ENCODE measurements at regions not wholly inside any gene's neighbourhood (a gene's known extent, or its start where the extent isn't known, plus 50 kb on each side); places are given as distances from the start of the nearest gene placed in this dataset.
A peak's percentile ranks its signal among the peaks of the same experiment; 100 is the strongest.

GRCh38 chr20:20875716-20876115 is 163.3 kb upstream of the RALGAPA2 start:
- no peak for DNase-seq

DNA sequence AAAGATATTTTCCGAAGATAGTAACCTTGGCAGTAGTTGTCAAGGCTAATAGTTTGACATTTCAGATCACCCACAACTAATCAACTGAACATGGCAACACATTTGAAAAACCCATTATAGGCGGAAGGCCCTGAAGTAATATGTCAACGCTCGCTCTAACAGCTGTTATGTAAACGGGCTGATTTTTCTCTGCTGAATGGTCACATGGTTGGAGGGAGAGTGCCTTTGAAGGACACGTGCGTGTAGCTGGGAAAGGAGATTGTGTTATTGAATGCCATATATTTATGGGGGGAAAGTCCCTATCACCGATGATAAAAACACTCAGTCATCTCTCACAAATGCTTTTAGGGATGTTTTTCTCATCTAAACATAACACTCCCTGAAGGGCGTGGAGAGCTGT is 160.0 kb upstream of the RALGAPA2 start:
- DNase-seq, result no peak

DNA sequence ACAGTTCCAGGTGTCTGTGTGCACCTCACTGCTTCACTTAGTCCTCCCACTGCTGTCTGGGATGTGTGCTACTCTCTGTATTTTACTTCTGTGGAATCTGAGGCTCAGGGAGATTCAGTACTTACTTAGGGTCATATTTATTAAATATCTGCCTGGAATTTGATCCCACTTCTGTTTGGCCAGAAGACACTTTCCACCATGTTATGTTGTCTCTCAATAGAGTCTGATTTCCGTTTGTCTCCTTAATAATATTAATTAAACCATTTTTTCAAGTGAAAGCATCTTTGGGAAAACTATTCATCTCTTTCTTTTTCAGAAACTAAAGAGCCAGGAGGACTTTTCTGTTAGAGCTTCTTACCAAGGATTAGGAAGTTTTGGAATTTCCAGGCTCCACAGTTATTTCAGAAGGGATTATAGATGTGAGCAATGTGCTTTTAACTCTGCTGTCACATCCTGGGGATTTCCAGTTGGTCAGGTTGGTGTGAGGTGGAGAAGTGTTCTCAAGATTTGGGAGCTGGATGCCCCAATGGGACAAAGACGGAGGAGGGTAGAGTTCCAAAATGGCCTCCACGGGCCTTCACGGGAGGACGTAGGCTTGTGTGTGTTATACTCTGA is 156.8 kb upstream of the RALGAPA2 start:
- DNase-seq, result no peak

DNA sequence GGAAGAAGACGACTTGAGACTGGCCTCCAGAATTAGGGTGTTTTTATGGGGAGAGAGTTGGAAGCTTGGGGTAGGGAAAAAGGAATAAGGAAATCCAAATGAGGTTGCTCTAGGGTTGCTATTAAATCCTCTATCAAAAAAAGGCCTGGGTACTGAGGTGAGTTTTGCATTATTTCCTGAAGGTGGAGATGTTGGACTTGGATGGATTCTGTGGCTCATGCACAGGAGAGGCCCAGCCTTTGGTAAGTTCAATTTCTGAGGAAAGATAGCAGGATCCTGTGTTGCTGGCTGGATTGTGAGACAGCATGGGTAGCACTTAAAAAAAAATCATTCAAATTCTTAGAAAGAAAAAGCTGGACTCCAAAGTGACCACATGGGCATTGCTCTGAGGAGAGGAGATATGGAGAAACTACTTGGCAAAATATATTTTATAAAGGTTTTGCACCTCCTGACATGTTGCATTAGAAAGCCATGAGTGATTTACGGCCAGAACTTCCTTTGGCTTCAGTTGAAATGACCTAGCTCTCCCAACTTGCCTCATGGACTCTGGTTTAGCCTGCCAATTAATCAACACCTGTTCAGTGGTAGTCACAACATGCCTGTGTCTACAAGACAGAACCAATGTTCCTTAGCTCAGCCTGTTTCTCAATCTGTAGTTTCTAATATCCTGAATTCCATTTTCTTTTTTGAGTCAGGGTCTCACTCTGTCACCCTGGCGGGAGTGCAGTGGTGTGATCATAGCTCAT is 152.1 kb upstream of the RALGAPA2 start:
- peak; percentile 56 for DNase-seq

DNA sequence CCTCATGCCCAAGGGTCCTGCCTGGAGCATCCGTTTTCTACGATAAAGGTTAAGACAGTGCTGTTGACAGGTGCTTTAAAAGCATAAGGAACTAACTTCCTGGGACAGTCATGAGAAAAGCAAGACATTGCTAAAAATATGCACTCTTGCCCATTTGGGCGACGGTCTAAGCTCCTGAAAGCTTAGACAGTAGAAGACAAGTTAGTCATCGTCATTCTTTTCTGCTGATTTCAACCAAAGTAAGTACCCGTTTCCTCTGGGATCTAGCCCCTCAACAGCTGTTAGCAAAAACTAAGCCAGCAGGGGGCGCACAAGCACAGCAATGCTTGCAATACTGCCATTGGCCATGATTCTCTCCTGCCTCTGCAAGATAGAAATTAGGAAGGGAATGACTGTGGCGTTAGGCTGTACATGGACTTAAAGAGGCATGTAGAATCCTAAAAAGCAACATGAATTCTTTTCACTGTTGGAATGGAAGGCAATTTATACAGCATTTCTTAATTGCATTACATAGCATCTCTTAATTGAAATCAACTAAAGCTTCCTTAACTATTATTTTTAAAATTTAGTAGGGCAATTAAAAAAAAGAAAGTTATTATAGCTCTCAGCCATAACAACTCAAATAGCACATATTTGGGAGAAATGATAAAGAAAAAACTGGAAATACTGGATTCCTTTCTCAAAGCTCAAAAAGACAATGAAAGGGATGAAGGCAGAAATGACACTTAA is 147.8 kb upstream of the RALGAPA2 start:
- peak; percentile 93 for DNase-seq

DNA sequence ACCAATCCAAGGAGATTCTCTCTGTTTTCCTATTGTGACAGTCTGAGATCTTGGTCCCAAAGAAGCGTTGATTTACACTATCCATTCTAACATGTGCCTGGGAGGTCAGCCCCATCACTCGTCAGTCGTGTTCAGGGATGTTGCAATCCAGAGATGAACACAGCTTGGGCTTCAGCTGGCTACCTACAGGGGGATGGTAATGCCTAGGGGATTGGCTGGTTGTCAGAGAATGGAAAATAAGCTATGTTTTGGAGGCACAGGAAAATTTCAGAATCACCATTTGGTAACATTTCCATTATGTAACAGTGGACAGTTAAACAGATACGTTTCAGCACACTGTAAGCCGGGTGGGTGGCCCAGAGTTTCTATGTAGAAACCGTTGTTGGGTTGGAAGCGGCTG is 147.1 kb upstream of the RALGAPA2 start:
- no peak for DNase-seq

- peak; percentile 33 for DNase-seq
These were observed 144.5 kb upstream of the RALGAPA2 start for GRCh38 chr20:20856956-20857355.

GRCh38 chr20:20856306-20856705 is 143.9 kb upstream of the RALGAPA2 start:
- DNase-seq, result peak; percentile 77

DNA sequence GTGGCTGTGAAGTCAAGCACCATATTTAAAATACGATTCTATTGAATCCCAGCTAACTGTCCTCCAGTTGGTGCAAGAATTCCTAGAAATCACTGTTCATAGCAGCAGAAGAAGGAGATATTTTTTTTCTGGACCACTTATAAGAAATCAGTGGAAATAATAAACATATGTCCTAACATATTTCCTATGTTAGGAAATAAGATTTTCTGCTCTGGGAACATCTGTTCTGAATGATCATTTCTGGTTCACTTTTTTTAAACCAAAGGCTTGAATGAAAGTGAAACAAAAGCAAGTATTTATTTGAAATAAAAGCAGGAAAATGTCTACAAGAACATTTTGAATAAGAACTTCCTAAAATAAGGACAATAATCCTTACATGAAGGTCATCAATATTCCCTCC is 138.9 kb upstream of the RALGAPA2 start:
- DNase-seq, result no peak

DNA sequence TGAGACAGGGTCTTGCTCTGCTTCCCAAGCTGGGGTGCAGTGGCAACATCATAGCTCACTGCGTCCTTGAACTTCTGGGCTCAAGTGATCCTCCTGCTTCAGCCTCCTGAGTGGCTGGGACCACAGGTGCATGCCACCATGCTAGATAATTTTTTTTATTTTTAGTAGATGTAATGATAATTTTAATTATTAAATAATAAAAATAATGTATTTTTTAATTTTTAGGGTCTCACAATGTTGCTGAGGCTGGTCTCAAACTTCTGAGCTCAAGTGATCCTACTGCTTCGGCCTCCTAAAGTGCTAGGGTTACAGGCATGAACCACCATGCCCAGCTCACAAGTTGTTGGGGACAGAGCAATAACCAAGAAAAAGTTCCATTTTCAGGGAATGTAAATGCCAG is 138.0 kb upstream of the RALGAPA2 start:
- DNase-seq, result no peak

GRCh38 chr20:20849161-20849560 is 136.7 kb upstream of the RALGAPA2 start:
- DNase-seq, result no peak

- no peak for DNase-seq
These were observed 135.4 kb upstream of the RALGAPA2 start for GRCh38 chr20:20847814-20848213.

DNA sequence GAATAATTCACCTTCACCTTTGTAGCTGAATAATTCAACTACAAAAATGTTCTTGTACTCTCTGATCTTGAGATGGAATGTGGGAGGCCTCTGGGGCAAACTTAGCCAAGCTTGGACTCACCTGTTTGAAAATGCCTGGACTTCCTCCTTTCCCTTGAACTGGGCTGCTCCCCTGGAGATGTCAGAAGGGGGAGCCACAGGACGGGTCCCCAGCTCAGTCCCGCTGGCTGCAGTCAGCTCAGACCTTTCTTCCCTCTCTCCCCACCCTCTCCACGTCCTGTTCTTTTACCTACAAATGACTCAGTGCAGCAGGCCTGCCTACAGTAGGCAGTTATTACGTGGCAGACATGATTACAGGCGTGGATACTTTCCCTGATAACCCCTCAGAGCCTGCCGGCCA is 131.5 kb upstream of the RALGAPA2 start:
- DNase-seq, result peak; percentile 19

DNA sequence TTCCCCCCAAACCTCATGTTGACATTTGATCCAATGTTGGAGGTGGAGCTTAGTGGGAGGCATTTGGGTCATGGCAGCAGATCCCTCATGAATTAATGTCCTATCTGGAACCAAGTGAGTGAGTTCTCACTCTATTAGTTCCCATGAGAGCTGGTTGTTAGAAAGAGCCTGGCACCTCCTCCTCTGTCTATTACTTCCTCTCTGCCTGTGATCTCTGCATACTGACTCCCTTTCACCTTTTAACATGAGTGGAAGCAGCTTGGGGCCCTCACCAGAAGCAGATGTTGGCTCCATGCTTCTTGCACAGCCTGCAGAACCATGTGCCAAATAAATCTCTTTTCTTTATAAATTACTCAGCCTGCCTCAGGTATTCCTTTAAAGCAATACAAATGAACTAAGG is 127.3 kb upstream of the RALGAPA2 start:
- DNase-seq, result peak; percentile 11

GRCh38 chr20:20837574-20838021 is 125.2 kb upstream of the RALGAPA2 start:
- DNase-seq, result peak; percentile 83

- no peak for DNase-seq
These were observed 124.4 kb upstream of the RALGAPA2 start for GRCh38 chr20:20836836-20837235.

DNA sequence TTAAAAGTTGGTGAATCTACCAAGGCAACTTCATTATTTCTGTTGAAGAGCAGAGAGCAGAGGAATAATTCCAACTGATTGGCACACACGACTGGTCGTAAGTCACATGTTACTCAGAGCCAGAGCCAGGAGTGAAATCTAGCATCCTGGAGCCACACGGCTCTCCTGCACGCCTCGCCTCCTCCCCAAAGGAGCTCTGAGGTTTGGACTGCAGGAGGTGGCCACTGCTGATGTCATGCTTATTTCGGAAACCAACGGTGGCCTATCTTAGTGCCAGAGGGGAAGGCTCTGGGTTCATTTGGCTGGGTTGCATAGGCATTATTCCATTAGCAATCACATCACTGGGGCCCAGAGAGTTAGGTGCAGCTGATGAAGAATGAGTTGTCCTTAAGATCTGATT is 123.5 kb upstream of the RALGAPA2 start:
- DNase-seq, result no peak

- DNase-seq, result no peak
These were observed 121.6 kb upstream of the RALGAPA2 start for GRCh38 chr20:20834008-20834407.

DNA sequence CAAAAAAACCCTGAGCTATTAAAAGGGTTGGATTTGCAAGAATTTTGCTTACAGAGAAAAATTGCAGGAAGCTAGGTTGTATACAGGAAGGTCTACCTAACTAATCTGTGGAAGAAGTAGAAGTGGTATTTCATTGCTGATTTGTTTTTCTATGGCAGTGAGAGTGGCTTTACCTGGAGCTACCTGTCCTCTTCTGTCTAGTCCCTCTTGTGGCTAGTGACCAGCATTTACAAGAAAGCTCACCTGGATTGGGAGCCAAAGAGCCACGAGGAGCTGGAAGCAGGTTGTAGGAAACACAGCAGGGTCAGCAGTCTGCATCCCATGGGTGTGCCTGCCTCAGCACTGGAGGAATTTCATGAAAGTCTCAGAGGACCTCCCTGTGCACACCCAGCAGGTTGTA is 120.3 kb upstream of the RALGAPA2 start:
- DNase-seq, result no peak

- DNase-seq, result no peak
These were observed 119.3 kb upstream of the RALGAPA2 start for GRCh38 chr20:20831794-20832193.

DNA sequence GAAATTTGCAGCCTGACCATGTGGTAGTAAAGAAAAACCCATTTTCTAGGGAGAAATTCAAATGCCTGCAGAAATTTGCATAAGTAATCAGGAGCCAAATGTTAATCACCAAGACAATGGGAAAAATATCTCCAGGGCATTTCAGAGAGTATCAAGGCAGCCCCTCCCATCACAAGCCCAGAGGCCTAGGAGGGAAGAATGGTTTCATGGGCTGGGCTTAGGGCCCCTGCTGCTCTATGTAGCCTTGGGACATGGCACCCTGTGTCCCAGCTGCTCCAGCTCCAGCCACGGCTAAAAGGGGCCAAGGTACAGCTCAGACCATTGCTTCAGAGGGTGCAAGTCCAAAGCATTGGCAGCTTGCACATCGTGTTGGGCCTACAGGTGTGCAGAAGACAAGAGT is 117.2 kb upstream of the RALGAPA2 start:
- DNase-seq, result no peak

- DNase-seq, result no peak
These were observed 115.7 kb upstream of the RALGAPA2 start for GRCh38 chr20:20827992-20828597.

- DNase-seq, result peak; percentile 90
These were observed 112.6 kb upstream of the RALGAPA2 start for GRCh38 chr20:20824924-20825584.

Data from hematopoietic multipotent progenitor cell treated with erythropoietin and hydrocortisone succinate and interleukin-3 and kit ligand, for 4 days (in vitro differentiated cells).